ENCODE measurements at regions not wholly inside any gene's neighbourhood (a gene's known extent, or its start where the extent isn't known, plus 50 kb on each side); places are given as distances from the start of the nearest gene placed in this dataset.

DNA sequence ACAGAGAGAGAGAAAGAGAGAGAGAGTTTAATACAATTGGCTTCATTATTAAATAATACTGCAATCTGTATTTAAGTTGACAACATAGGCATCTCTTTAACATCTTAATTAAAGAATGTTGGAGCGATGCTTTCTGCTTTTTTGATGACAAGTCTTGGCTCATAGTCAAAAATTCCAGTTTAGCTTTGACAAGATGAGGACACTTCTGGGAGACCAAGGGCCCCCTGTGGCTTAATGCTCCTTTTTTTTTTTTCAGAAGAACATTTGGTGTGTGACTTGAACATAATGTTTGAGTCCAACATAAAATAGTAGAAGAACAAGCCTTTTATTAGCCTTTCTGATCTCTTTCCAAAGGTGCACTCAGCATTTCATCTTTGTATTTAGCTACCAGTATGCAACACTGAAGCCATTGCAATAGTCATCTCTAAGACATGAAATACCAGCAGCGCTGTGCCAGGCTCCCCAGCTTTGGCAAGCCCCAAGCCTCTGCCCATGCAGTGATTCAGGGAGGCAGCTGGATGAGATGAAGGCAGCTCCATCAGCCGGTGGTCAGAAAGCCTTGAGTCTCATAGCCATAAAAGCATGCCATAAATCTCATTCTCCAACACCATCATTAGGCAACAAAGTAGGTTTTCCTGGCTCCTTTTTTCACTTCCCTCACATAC lies 349.4 kb upstream of the SEMA6D start:
- Histone ChIP-seq H3K27ac (ENCODE audit: low read depth, low read length, poor library complexity, severe bottlenecking) (no peak overlapping the region), H3K4me3 (ENCODE audit: low read depth, low read length, poor library complexity, severe bottlenecking) (no peak overlapping the region), H3K27me3 (replicated peaks; ENCODE audit: insufficient read depth, low read depth, low read length, poor library complexity) (no peaks in the 10 kb centered on the region), H3K36me3 (ENCODE audit: insufficient read depth, low read length, poor library complexity, severe bottlenecking) (no peaks in the 10 kb centered on the region), H3K4me1 (ENCODE audit: insufficient read depth, low read length, poor library complexity, severe bottlenecking) (peaks cover 13% of the 10 kb centered on the region), H3K9me3 (ENCODE audit: low read depth, low read length, poor library complexity, severe bottlenecking) (no peaks in the 10 kb centered on the region)
- ChIA-PET POLR2A (ENCODE audit: low non-redundant PET) (no interaction called here), CTCF (no interaction called here)
- BruUV-seq (replicated peaks), result no TSS peak
- DNase-seq (ENCODE audit: low spot score), result peak; percentile 65
- no peak for TF ChIP-seq CTCF (conservative IDR thresholded peaks at IDR 0.05; ENCODE audit: low read depth, low read length)
- TF ChIP-seq EZH2 (IDR thresholded peaks at IDR 0.05; ENCODE audit: borderline replicate concordance, low read depth, low read length, poor library complexity, severe bottlenecking), result no peak
- intact Hi-C loops (cut with micrococcal nuclease; ENCODE audit: unreplicated experiment), result no loop called here

GRCh38 chr15:47371939-47372338 lies 345.4 kb upstream of the SEMA6D start:
- Histone ChIP-seq H3K4me3 (ENCODE audit: low read depth, low read length, poor library complexity, severe bottlenecking) (no peak overlapping the region), H3K36me3 (ENCODE audit: insufficient read depth, low read length, poor library complexity, severe bottlenecking) (no peaks in the 10 kb centered on the region), H3K9me3 (ENCODE audit: low read depth, low read length, poor library complexity, severe bottlenecking) (no peaks in the 10 kb centered on the region), H3K27ac (ENCODE audit: low read depth, low read length, poor library complexity, severe bottlenecking) (no peak overlapping the region), H3K27me3 (replicated peaks; ENCODE audit: insufficient read depth, low read depth, low read length, poor library complexity) (no peaks in the 10 kb centered on the region), H3K4me1 (ENCODE audit: insufficient read depth, low read length, poor library complexity, severe bottlenecking) (peaks cover 11% of the 10 kb centered on the region)
- TF ChIP-seq EZH2 (IDR thresholded peaks at IDR 0.05; ENCODE audit: borderline replicate concordance, low read depth, low read length, poor library complexity, severe bottlenecking), result no peak
- TF ChIP-seq CTCF (conservative IDR thresholded peaks at IDR 0.05; ENCODE audit: low read depth, low read length), result no peak
- CTCF ChIA-PET, result no interaction called here
- POLR2A ChIA-PET (ENCODE audit: low non-redundant PET), result no interaction called here
- intact Hi-C loops (cut with micrococcal nuclease; ENCODE audit: unreplicated experiment), result no loop called here
- DNase-seq (ENCODE audit: low spot score), result no peak
- no TSS peak for BruUV-seq (replicated peaks)

GRCh38 chr15:47374222-47374621 lies 343.1 kb upstream of the SEMA6D start:
- DNase-seq (ENCODE audit: low spot score), result peak; percentile 50
- TF ChIP-seq EZH2 (IDR thresholded peaks at IDR 0.05; ENCODE audit: borderline replicate concordance, low read depth, low read length, poor library complexity, severe bottlenecking) (no peak), CTCF (conservative IDR thresholded peaks at IDR 0.05; ENCODE audit: low read depth, low read length) (peak; percentile 66)
- intact Hi-C loops (cut with micrococcal nuclease; ENCODE audit: unreplicated experiment), result no loop called here
- Histone ChIP-seq H3K4me1 (ENCODE audit: insufficient read depth, low read length, poor library complexity, severe bottlenecking) (no peaks in the 10 kb centered on the region), H3K27ac (ENCODE audit: low read depth, low read length, poor library complexity, severe bottlenecking) (no peak overlapping the region), H3K9me3 (ENCODE audit: low read depth, low read length, poor library complexity, severe bottlenecking) (no peaks in the 10 kb centered on the region), H3K4me3 (ENCODE audit: low read depth, low read length, poor library complexity, severe bottlenecking) (no peak overlapping the region), H3K27me3 (replicated peaks; ENCODE audit: insufficient read depth, low read depth, low read length, poor library complexity) (no peaks in the 10 kb centered on the region), H3K36me3 (ENCODE audit: insufficient read depth, low read length, poor library complexity, severe bottlenecking) (no peaks in the 10 kb centered on the region)
- no TSS peak for BruUV-seq (replicated peaks)
- ChIA-PET POLR2A (ENCODE audit: low non-redundant PET) (no interaction called here), CTCF (interaction anchor here (0.6 kb wide), 1 partner anchor 35 kb away, joined by 3 read pairs; no protein-coding TSS in a partner anchor)
